ENCODE measurements at regions not wholly inside any gene's neighbourhood (a gene's known extent, or its start where the extent isn't known, plus 50 kb on each side); places are given as distances from the start of the nearest gene placed in this dataset.

- no peak for DNase-seq
- H3K9me3 Mint-ChIP-seq (ENCODE audit: low read depth): no peaks in the 10 kb centered on the region
- H3K4me1 Mint-ChIP-seq: no peaks in the 10 kb centered on the region
- peaks cover 4% of the 10 kb centered on the region for H3K27me3 Mint-ChIP-seq
- no peak overlapping the region for H3K4me3 Mint-ChIP-seq
- intact Hi-C loops (cut with DNase I, micrococcal nuclease): no loop called here
- ChIA-PET POLR2A (no interaction called here), CTCF (no interaction called here)
- no peak for ATAC-seq
- no peaks in the 10 kb centered on the region for H3K36me3 Mint-ChIP-seq (ENCODE audit: low read depth)
- no peak overlapping the region for H3K27ac Mint-ChIP-seq
These were observed 234.8 kb upstream of the TMPO start for GRCh38 chr12:98280621-98281020.

GRCh38 chr12:98291828-98292227 is 223.6 kb upstream of the TMPO start:
- ChIA-PET POLR2A (no interaction called here), CTCF (no interaction called here)
- no peak for ATAC-seq
- no peak for DNase-seq
- Mint-ChIP-seq H3K4me3 (no peak overlapping the region), H3K4me1 (no peaks in the 10 kb centered on the region), H3K27ac (no peak overlapping the region), H3K9me3 (ENCODE audit: low read depth) (no peaks in the 10 kb centered on the region), H3K36me3 (ENCODE audit: low read depth) (no peaks in the 10 kb centered on the region), H3K27me3 (peaks cover 17% of the 10 kb centered on the region)
- intact Hi-C loops (cut with DNase I, micrococcal nuclease): no loop called here

GRCh38 chr12:98294051-98294805 is 221.2 kb upstream of the TMPO start:
- no peaks in the 10 kb centered on the region for H3K9me3 Mint-ChIP-seq (ENCODE audit: low read depth)
- intact Hi-C loops (cut with DNase I, micrococcal nuclease): no loop called here
- CTCF ChIA-PET: no interaction called here
- ATAC-seq (no peak), DNase-seq (no peak)
- POLR2A ChIA-PET: no interaction called here
- H3K4me1 Mint-ChIP-seq: no peaks in the 10 kb centered on the region
- no peaks in the 10 kb centered on the region for H3K36me3 Mint-ChIP-seq (ENCODE audit: low read depth)
- H3K27ac Mint-ChIP-seq: no peak overlapping the region
- H3K4me3 Mint-ChIP-seq: no peak overlapping the region
- H3K27me3 Mint-ChIP-seq: peaks cover 15% of the 10 kb centered on the region

GRCh38 chr12:98295681-98296080 is 219.7 kb upstream of the TMPO start:
- Mint-ChIP-seq H3K27me3 (peaks cover 12% of the 10 kb centered on the region), H3K4me3 (no peak overlapping the region), H3K9me3 (ENCODE audit: low read depth) (no peaks in the 10 kb centered on the region), H3K27ac (no peak overlapping the region), H3K4me1 (no peaks in the 10 kb centered on the region), H3K36me3 (ENCODE audit: low read depth) (no peaks in the 10 kb centered on the region)
- intact Hi-C loops (cut with DNase I, micrococcal nuclease): no loop called here
- ChIA-PET POLR2A (no interaction called here), CTCF (interaction anchor here (0.8 kb wide), 1 partner anchor 79 kb away, joined by 3 read pairs; no protein-coding TSS in a partner anchor)
- DNase-seq: no peak
- no peak for ATAC-seq

GRCh38 chr12:98296462-98297079 is 218.8 kb upstream of the TMPO start:
- DNase-seq (no peak), ATAC-seq (no peak)
- ChIA-PET POLR2A (no interaction called here), CTCF (no interaction called here)
- H3K36me3 Mint-ChIP-seq (ENCODE audit: low read depth): no peaks in the 10 kb centered on the region
- no peak overlapping the region for H3K27ac Mint-ChIP-seq
- H3K27me3 Mint-ChIP-seq: peaks cover 14% of the 10 kb centered on the region
- H3K4me1 Mint-ChIP-seq: no peaks in the 10 kb centered on the region
- H3K9me3 Mint-ChIP-seq (ENCODE audit: low read depth): no peaks in the 10 kb centered on the region
- H3K4me3 Mint-ChIP-seq: no peak overlapping the region
- intact Hi-C loops (cut with DNase I, micrococcal nuclease): no loop called here

DNA sequence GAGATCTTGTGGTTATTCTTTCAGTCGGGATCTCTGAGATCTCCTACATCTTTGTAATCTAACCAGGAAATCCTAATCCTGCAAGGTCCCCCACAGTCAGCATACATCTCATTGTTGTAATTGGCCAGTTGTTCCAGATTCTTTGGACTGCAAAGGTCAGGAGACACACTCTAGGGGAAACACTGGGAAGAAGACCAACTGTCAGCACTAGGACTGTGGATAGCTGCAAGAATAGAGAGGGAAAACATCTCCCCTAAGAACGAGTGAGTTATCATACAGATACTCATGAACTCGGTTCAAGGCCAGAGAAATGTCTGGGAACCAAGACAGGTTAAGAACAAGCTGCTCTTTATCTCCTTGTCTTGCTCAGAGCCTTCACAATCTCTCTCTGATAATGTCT is 217.9 kb upstream of the TMPO start:
- no peaks in the 10 kb centered on the region for H3K36me3 Mint-ChIP-seq (ENCODE audit: low read depth)

DNA sequence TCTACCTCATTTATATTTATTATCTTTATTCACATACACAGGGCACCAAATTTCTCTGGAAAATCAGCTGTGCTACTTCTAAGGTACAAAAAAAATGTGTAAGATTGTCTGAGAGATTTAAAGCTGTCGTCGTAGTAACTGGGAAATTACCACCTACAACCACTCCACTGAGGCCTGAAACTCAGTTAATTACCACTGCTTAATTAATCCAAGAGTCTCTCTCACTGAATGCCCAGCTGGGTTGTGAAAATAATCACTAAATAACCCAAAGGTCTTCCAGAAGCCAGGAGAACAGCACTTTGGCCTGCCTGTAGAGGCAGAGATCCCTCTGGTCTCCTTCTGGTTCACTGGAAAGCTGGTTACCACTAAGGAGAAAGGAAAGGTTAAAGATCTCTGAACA is 207.2 kb upstream of the TMPO start:
- POLR2A ChIA-PET: no interaction called here
- H3K27ac Mint-ChIP-seq: no peak overlapping the region
- no peaks in the 10 kb centered on the region for H3K4me1 Mint-ChIP-seq
- no peak overlapping the region for H3K4me3 Mint-ChIP-seq
- DNase-seq (no peak), ATAC-seq (no peak)
- peaks cover 8% of the 10 kb centered on the region for H3K27me3 Mint-ChIP-seq
- H3K9me3 Mint-ChIP-seq (ENCODE audit: low read depth): no peaks in the 10 kb centered on the region
- H3K36me3 Mint-ChIP-seq (ENCODE audit: low read depth): no peaks in the 10 kb centered on the region
- CTCF ChIA-PET: no interaction called here
- intact Hi-C loops (cut with DNase I, micrococcal nuclease): no loop called here

More for the DNA sequence above, 217.9 kb upstream of the TMPO start:
- H3K9me3 Mint-ChIP-seq (ENCODE audit: low read depth): no peaks in the 10 kb centered on the region
- intact Hi-C loops (cut with DNase I, micrococcal nuclease): no loop called here
- ATAC-seq (no peak), DNase-seq (no peak)
- ChIA-PET CTCF (interaction anchor here (0.6 to 1.0 kb wide), 2 partner anchors 12 to 156 kb away, joined by 3 read pairs; no protein-coding TSS in a partner anchor), POLR2A (no interaction called here)
- peaks cover 14% of the 10 kb centered on the region for H3K27me3 Mint-ChIP-seq
- H3K27ac Mint-ChIP-seq: no peak overlapping the region
- no peaks in the 10 kb centered on the region for H3K4me1 Mint-ChIP-seq
- no peak overlapping the region for H3K4me3 Mint-ChIP-seq

- H3K9me3 Mint-ChIP-seq (ENCODE audit: low read depth): no peaks in the 10 kb centered on the region
- intact Hi-C loops (cut with DNase I, micrococcal nuclease): no loop called here
- DNase-seq (no peak), ATAC-seq (no peak)
- POLR2A ChIA-PET: no interaction called here
- H3K36me3 Mint-ChIP-seq (ENCODE audit: low read depth): no peaks in the 10 kb centered on the region
- H3K27me3 Mint-ChIP-seq: peaks cover 3% of the 10 kb centered on the region
- H3K4me1 Mint-ChIP-seq: no peaks in the 10 kb centered on the region
- H3K27ac Mint-ChIP-seq: no peak overlapping the region
- H3K4me3 Mint-ChIP-seq: no peak overlapping the region
- CTCF ChIA-PET: no interaction called here
These were observed 197.2 kb upstream of the TMPO start for GRCh38 chr12:98317939-98318899.

GRCh38 chr12:98319716-98320425 is 195.5 kb upstream of the TMPO start:
- Mint-ChIP-seq H3K4me1 (no peaks in the 10 kb centered on the region), H3K27ac (no peak overlapping the region), H3K36me3 (ENCODE audit: low read depth) (no peaks in the 10 kb centered on the region), H3K9me3 (ENCODE audit: low read depth) (no peaks in the 10 kb centered on the region), H3K27me3 (no peaks in the 10 kb centered on the region), H3K4me3 (no peak overlapping the region)
- ATAC-seq: no peak
- CTCF ChIA-PET: no interaction called here
- POLR2A ChIA-PET: no interaction called here
- no peak for DNase-seq
- intact Hi-C loops (cut with DNase I, micrococcal nuclease): no loop called here

DNA sequence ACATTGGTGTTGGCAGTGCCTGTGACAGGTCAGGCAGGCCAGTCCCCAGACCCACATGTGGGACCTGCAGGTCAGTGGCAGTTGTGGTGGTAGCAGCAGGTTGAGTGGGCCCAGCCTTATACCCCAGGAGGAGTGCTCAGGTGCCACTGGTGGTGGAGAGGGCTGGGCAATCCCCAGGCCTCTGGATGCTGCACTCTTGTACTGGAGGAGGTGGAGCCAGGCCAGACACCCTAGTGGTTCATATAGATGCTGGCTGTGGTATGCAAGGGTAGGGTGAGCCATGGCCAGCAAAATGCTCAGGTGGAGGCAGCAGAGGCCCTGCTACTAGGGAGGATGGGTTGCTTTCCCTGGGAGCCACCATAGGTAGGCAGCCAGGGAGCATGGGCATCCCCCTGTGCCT is 190.4 kb upstream of the TMPO start:
- no peak for ATAC-seq
- no peak for DNase-seq
- Mint-ChIP-seq H3K27ac (no peak overlapping the region), H3K4me3 (no peak overlapping the region), H3K27me3 (no peaks in the 10 kb centered on the region), H3K36me3 (ENCODE audit: low read depth) (no peaks in the 10 kb centered on the region), H3K4me1 (no peaks in the 10 kb centered on the region), H3K9me3 (ENCODE audit: low read depth) (no peaks in the 10 kb centered on the region)
- CTCF ChIA-PET: no interaction called here
- POLR2A ChIA-PET: no interaction called here
- intact Hi-C loops (cut with DNase I, micrococcal nuclease): no loop called here

DNA sequence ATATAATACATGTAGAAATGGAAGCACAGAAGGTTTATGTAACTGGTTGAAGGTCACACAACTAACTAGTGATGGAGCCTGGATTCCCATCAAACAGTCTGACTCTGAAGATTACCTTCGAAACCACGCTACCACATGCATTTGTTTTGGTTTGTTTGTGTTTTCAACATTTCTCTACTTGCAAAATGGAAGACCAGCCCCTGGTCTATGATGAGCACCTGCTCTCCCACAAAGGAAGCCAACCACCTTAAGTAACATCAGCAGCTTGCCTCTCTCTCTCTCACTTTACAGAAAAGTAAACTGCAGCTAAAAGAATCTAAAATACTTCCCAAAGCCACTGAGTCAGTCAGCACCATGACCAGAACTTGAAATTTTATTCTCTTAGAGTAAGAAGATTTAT is 186.9 kb upstream of the TMPO start:
- no peak for DNase-seq
- Mint-ChIP-seq H3K9me3 (ENCODE audit: low read depth) (no peaks in the 10 kb centered on the region), H3K36me3 (ENCODE audit: low read depth) (no peaks in the 10 kb centered on the region), H3K27me3 (peaks cover 7% of the 10 kb centered on the region), H3K4me1 (no peaks in the 10 kb centered on the region), H3K27ac (no peak overlapping the region), H3K4me3 (no peak overlapping the region)
- ATAC-seq: no peak
- intact Hi-C loops (cut with DNase I, micrococcal nuclease): no loop called here
- CTCF ChIA-PET: interaction anchor here (0.6 kb wide), 1 partner anchor 366 kb away, joined by 3 read pairs; no protein-coding TSS in a partner anchor
- POLR2A ChIA-PET: no interaction called here
